ES-I3 (cell line): ENCODE measurements at regions not wholly inside any gene's neighbourhood (a gene's known extent, or its start where the extent isn't known, plus 50 kb on each side); places are given as distances from the start of the nearest gene placed in this dataset.

Source experiments
- H3K36me3 ChIP-seq: 2 replicates; pipeline ENCODE4 v1.6.1; 2013; ENCODE audit warnings: mild to moderate bottlenecking, low read length, control low read depth, moderate library complexity; ENCODE audit not compliant: insufficient read depth
- H3K4me1 ChIP-seq: 2 replicates; pipeline ENCODE4 v1.6.1; 2013; ENCODE audit warnings: mild to moderate bottlenecking, control low read depth, low read length; ENCODE audit not compliant: insufficient read depth
- H3K9ac ChIP-seq: 2 replicates; pipeline ENCODE4 v1.6.1; 2013; ENCODE audit warnings: low read depth, mild to moderate bottlenecking, low read length, moderate library complexity
- H3K9me3 ChIP-seq: 2 replicates; pipeline ENCODE4 v1.6.1; 2013; ENCODE audit warnings: mild to moderate bottlenecking, low read length, moderate library complexity; ENCODE audit not compliant: control insufficient read depth, insufficient read depth

GRCh38 chr10:31754803-31755624, 173.6 kb downstream of the ARHGAP12 start:
- H3K9ac ChIP-seq: no peak overlapping the region
- H3K36me3 ChIP-seq: no peaks in the 10 kb centered on the region
- no peaks in the 10 kb centered on the region for H3K9me3 ChIP-seq
- peaks cover 46% of the 10 kb centered on the region for H3K4me1 ChIP-seq

- H3K9ac ChIP-seq: no peak overlapping the region
- no peaks in the 10 kb centered on the region for H3K9me3 ChIP-seq
- H3K4me1 ChIP-seq: peaks cover 42% of the 10 kb centered on the region
Observed at GRCh38 chr10:31753681-31754080, 174.9 kb downstream of the ARHGAP12 start.

GRCh38 chr10:31752170-31752569, 176.5 kb downstream of the ARHGAP12 start:
- Histone ChIP-seq H3K9me3 (no peaks in the 10 kb centered on the region), H3K9ac (no peak overlapping the region), H3K4me1 (peaks cover 27% of the 10 kb centered on the region), H3K36me3 (no peaks in the 10 kb centered on the region)

More at GRCh38 chr10:31753681-31754080, 174.9 kb downstream of the ARHGAP12 start:
- H3K36me3 ChIP-seq: no peaks in the 10 kb centered on the region

- Histone ChIP-seq H3K36me3 (no peaks in the 10 kb centered on the region), H3K4me1 (peaks cover 23% of the 10 kb centered on the region), H3K9ac (no peak overlapping the region), H3K9me3 (no peaks in the 10 kb centered on the region)
Observed at GRCh38 chr10:31751738-31752080, 176.9 kb downstream of the ARHGAP12 start.

- Histone ChIP-seq H3K36me3 (no peaks in the 10 kb centered on the region), H3K9ac (no peak overlapping the region), H3K9me3 (no peaks in the 10 kb centered on the region), H3K4me1 (peaks cover 17% of the 10 kb centered on the region)
Observed at GRCh38 chr10:31751051-31751737, 177.4 kb downstream of the ARHGAP12 start.

GRCh38 chr10:31749981-31750840, 178.4 kb downstream of the ARHGAP12 start:
- Histone ChIP-seq H3K4me1 (peaks cover 8% of the 10 kb centered on the region), H3K36me3 (no peaks in the 10 kb centered on the region), H3K9me3 (no peaks in the 10 kb centered on the region), H3K9ac (no peak overlapping the region)

GRCh38 chr10:31749301-31749700, 179.3 kb downstream of the ARHGAP12 start:
- Histone ChIP-seq H3K9ac (no peak overlapping the region), H3K4me1 (no peaks in the 10 kb centered on the region; the same call in 1 of the 2 replicates), H3K36me3 (no peaks in the 10 kb centered on the region), H3K9me3 (no peaks in the 10 kb centered on the region)

GRCh38 chr10:31745612-31746376, 182.8 kb downstream of the ARHGAP12 start:
- Histone ChIP-seq H3K4me1 (no peaks in the 10 kb centered on the region; the same call in 1 of the 2 replicates), H3K9me3 (no peaks in the 10 kb centered on the region; the same call in 1 of the 2 replicates), H3K9ac (no peak overlapping the region), H3K36me3 (0 out of 2 replicates have a peak, but pooled peaks cover 2% of the 10 kb centered on the region)

GRCh38 chr10:31744025-31744424, 184.6 kb downstream of the ARHGAP12 start:
- Histone ChIP-seq H3K4me1 (peaks cover 5% of the 10 kb centered on the region; the same call in 1 of the 2 replicates), H3K36me3 (0 out of 2 replicates have a peak, but pooled peaks cover 2% of the 10 kb centered on the region), H3K9ac (no peak overlapping the region), H3K9me3 (no peaks in the 10 kb centered on the region; the same call in 1 of the 2 replicates)

- no peak overlapping the region for H3K9ac ChIP-seq
- peaks cover 5% of the 10 kb centered on the region; the same call in 1 of the 2 replicates for H3K4me1 ChIP-seq
- 0 out of 2 replicates have a peak, but pooled peaks cover 2% of the 10 kb centered on the region for H3K36me3 ChIP-seq
- no peaks in the 10 kb centered on the region; the same call in 1 of the 2 replicates for H3K9me3 ChIP-seq
Observed at GRCh38 chr10:31742255-31742654, 186.4 kb downstream of the ARHGAP12 start.

GRCh38 chr10:31741473-31741872, 187.2 kb downstream of the ARHGAP12 start:
- peaks cover 5% of the 10 kb centered on the region; the same call in 1 of the 2 replicates for H3K4me1 ChIP-seq
- peaks cover 2% of the 10 kb centered on the region; the same call in 1 of the 2 replicates for H3K9me3 ChIP-seq
- H3K9ac ChIP-seq: no peak overlapping the region
- 0 out of 2 replicates have a peak, but pooled peaks cover 2% of the 10 kb centered on the region for H3K36me3 ChIP-seq

- no peak overlapping the region for H3K9ac ChIP-seq
- peaks cover 4% of the 10 kb centered on the region; the same call in 1 of the 2 replicates for H3K9me3 ChIP-seq
- peaks cover 5% of the 10 kb centered on the region; the same call in 1 of the 2 replicates for H3K4me1 ChIP-seq
- H3K36me3 ChIP-seq: 0 out of 2 replicates have a peak, but pooled peaks cover 2% of the 10 kb centered on the region
Observed at GRCh38 chr10:31739711-31740110, 188.9 kb downstream of the ARHGAP12 start.

- H3K4me1 ChIP-seq: peaks cover 5% of the 10 kb centered on the region; the same call in 1 of the 2 replicates
- H3K36me3 ChIP-seq: 0 out of 2 replicates have a peak, but pooled peaks cover 2% of the 10 kb centered on the region
- H3K9me3 ChIP-seq: peaks cover 4% of the 10 kb centered on the region; the same call in 1 of the 2 replicates
- H3K9ac ChIP-seq: no peak overlapping the region
Observed at GRCh38 chr10:31739146-31739545, 189.5 kb downstream of the ARHGAP12 start.
